SH-SY5Y (cell line): ENCODE measurements at regions not wholly inside any gene's neighbourhood (a gene's known extent, or its start where the extent isn't known, plus 50 kb on each side); places are given as distances from the start of the nearest gene placed in this dataset.

ENCODE experiments used
- GATA2 ChIP-seq: IDR thresholded peaks from 2 replicates; pipeline ENCODE4 v1.6.1; 2011; ENCODE audit warnings: mild to moderate bottlenecking, low read depth, low read length
- GATA3 ChIP-seq: IDR thresholded peaks from 2 replicates; pipeline ENCODE4 v1.6.1; 2011; ENCODE audit warnings: low read depth, mild to moderate bottlenecking, low read length, moderate library complexity

GRCh38 chr1:239044829-239045228 lies 341.5 kb upstream of the CHRM3 start:
- no peak for TF ChIP-seq GATA3
- TF ChIP-seq GATA2, result no peak

GRCh38 chr1:239040523-239040922 lies 345.8 kb upstream of the CHRM3 start:
- TF ChIP-seq GATA2 (no peak), GATA3 (no peak)

DNA sequence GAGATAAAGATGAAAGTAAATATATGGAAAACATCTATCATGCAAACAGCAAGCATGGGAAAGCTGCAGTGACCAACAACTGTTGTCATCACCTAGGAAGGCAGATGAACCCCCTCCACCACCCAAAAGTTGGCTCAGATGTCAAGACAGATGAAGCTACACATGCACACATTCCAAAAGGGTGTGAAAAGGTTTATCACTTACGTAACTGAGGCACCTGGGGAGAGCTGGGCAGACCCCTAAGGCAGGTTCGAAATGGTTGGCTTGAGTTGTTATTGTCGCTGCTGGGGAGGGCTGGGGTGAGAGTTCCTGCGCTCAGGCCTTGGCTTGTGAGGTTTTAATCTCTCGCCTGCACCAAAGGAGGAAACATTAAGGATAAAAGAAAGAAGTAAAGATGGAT lies 355.1 kb upstream of the CHRM3 start:
- TF ChIP-seq GATA3, result no peak
- TF ChIP-seq GATA2, result no peak

GRCh38 chr1:239025997-239026694 lies 360.2 kb upstream of the CHRM3 start:
- TF ChIP-seq GATA2 (no peak), GATA3 (no peak)

DNA sequence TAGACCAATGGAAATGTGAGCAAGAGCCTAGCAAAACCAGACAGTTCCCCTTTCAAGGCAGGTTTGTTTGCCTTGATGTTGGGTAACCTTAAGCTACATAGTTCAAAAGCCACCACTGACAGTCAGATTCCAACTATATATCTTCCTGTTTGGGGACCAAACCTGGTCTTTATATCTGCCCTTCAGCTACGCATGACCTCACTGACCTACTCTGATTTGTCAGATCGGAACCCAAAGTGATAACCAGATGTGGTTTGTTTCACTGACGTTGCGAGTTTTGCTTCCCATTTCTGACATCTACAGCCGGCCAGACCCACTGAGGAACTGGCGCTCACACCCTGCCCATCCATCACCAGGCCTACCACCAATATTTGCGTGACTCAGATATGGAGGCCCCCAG lies 361.1 kb upstream of the CHRM3 start:
- TF ChIP-seq GATA3 (no peak), GATA2 (no peak)

DNA sequence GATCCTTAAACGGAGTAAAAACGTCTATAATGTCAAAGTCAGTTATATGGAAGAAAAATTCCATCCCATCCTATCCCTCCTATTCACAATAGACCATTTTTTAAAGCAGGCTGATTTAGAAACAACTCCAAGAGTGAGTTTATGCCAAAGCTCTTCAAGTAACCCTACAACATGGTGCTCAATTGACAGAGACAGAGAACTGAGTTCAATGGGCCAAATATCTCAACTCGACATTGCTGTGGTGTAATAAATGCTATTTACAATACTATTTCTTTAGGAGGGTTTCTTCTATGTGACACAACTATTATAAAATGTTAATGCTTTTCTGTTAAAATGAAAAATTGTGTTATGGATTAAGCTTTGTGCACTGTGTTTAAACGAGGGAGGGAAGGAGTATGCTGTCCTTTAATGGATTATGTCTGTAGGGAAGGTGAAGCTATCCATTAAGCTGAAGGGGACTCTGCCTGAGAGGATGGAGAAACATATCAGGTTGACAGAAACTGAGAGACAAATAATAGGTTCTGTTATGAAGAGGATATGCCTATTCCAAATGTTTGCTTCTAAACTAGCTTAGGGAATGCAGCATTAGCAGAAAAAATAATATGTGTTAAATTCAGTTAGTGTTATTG lies 362.5 kb upstream of the CHRM3 start:
- TF ChIP-seq GATA3, result no peak
- no peak for TF ChIP-seq GATA2

DNA sequence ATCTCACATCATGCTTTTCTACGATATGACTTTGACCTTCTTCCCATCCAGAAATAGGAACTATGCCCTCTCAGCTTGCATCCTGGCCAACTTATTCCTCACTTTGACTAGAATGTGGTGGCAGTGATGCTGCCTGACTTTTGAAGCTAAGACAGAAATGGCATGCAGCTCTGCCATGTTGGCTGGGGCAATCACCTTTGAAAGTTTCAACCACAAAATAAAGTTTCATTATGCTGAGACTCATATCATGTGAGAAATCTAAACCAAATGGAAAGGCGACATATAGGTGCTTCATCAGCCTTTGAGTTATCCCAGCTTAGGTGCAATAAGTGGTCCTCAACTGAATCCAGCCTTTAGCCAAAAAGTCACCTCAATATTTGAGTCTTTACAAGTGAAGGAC lies 370.0 kb upstream of the CHRM3 start:
- TF ChIP-seq GATA3 (no peak), GATA2 (no peak)

GRCh38 chr1:239011382-239011781 lies 375.0 kb upstream of the CHRM3 start:
- TF ChIP-seq GATA3, result no peak

DNA sequence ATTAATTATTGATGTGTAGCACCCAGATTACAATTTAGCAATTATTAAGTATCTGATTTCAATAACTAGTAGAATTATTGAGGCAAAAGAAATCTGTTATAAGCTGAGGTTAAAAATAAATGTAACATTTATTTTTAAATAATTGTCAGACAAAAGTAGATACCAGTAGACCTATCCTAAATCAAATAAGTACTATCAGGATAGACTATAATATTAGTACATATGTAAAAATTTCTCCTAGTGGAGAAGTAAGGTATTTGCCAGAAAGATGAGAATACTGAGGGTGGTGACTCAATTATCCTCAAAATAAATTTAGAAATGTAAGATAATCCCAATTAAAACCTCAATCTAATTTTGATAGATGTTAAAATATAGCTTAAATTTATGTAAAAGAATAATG lies 377.8 kb upstream of the CHRM3 start:
- TF ChIP-seq GATA3, result no peak
- TF ChIP-seq GATA2, result no peak

- TF ChIP-seq GATA3, result no peak
- no peak for TF ChIP-seq GATA2
Observed at GRCh38 chr1:239006276-239006675, 380.1 kb upstream of the CHRM3 start.

DNA sequence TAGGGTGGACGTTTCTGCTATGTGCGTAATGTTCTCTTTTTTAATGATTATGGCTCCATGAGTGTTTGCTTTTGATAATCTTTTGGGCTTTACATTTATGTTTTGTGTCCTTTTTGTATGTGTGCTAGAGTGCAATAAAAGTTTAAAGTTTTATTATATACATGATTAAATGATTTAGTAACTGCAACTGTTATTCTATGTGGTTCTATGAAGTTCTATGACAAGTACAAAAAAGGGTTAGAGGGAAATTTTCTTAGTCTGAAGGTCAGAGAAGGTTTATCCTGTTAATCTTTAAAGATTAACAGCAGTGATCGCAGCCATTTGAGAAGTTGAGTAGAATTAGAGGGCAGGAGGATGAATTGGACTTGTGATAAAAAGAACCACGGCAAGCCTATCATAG lies 386.4 kb upstream of the CHRM3 start:
- TF ChIP-seq GATA3 (no peak), GATA2 (no peak)

- no peak for TF ChIP-seq GATA3
- TF ChIP-seq GATA2, result no peak
Observed at GRCh38 chr1:238998577-238998976, 387.8 kb upstream of the CHRM3 start.

DNA sequence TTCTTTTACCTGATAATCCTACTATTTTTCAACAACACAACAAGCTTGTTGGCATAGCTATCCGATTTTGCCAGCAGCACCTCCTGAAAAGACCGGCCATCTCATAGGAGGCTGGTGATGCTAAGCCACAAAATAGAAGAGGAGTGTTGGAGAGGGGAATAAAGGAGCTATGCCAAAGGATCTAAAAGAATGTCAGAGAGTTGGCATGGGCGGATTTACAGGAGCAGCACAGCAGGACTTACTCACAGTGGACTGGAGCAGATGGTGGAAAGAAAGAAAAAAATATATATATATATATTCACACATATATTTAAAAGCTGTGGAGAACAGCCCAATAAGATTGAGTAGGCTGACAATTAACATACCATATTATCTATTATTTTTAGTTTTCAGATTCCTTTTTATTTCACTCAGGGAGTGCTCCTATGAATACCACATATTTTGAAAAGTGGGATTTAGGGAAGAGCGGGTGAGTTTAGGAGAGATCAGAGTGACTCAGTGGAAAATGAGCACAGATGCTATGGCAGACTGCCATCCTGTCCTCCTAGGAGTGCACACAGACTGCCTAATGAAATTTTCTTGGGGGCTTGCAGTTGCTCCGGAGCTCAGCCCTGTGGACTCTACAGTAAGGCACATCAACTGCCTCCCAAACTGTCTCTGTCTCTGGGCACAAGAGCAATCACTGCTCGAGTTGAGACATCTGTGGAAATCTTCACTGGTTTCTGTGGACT lies 394.4 kb upstream of the CHRM3 start:
- TF ChIP-seq GATA2 (no peak), GATA3 (no peak)

DNA sequence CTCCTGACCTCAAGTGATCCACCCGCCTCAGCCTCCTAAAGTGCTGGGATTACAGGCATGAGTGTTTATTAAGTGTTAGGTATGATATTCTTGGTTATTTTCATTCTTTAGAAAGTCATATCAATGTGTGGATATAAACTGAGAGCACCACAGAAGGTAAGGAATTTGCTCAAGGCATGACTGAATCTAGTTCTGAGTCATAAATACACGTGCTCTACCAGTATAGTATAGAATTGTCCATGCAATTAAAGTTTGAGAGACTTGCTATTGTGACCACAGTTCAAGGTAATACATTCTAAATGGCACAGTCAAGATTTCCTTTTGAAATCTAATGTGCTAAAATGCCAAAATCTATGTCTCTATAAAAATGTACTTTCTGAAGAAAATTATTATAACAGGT lies 401.1 kb upstream of the CHRM3 start:
- TF ChIP-seq GATA2, result no peak
- no peak for TF ChIP-seq GATA3

DNA sequence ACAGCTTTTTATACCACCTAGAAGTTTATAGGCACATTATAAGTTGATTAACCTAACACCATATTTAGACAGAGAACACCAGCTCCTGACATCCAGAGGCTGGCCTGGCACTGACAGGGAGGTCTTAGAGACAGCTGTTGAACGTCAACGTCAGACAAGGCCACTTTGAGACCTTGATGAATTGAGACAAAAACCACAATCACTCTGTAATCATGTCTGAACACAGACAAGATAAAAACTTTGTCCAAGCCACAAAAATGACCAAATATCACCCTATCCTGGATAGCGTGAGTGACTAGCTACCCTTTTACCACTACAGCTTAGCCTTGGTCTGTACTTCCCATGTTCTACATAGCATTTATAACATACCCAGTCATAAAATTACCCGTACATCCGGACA lies 403.6 kb upstream of the CHRM3 start:
- TF ChIP-seq GATA3 (no peak), GATA2 (peak; percentile 47; the same call in 1 of the 2 replicates)
